ENCODE measurements at regions not wholly inside any gene's neighbourhood (a gene's known extent, or its start where the extent isn't known, plus 50 kb on each side); places are given as distances from the start of the nearest gene placed in this dataset.

DNA sequence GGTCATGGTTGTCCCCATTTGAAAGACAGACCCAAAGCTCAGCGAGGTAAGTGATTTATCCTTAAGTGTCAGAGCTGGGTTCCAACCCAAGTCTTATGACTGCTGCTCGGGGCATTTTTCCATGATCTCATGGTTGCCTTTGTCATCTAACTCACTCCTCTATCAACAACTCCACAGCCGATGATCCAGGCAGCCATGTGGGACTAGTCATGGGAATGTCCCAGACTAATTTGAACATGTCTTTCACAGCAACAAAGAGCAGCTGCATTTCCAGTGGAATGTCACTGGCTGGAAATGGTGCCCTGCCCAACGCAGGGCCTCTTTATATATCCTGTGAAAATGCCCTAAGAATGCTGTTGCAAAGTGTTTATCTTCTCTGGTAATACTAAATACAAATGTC lies 284.8 kb upstream of the PPARGC1A start:
- H3K27ac Mint-ChIP-seq (ENCODE audit: unreplicated experiment) = no peak overlapping the region
- peaks cover 3% of the 10 kb centered on the region for H3K27me3 Mint-ChIP-seq (ENCODE audit: insufficient read depth, unreplicated experiment)
- no peaks in the 10 kb centered on the region for H3K36me3 Mint-ChIP-seq (ENCODE audit: insufficient read depth, unreplicated experiment)
- H3K36me3 ChIP-seq (ENCODE audit: control insufficient read depth, insufficient read depth, low read length) = no peaks in the 10 kb centered on the region
- no peak overlapping the region for H3K4me3 ChIP-seq (ENCODE audit: low read depth, low read length)
- peaks cover 13% of the 10 kb centered on the region for H3K9me3 Mint-ChIP-seq (ENCODE audit: unreplicated experiment)
- H3K4me1 Mint-ChIP-seq (ENCODE audit: low read depth, unreplicated experiment) = no peaks in the 10 kb centered on the region
- TF ChIP-seq, protein P1, sequence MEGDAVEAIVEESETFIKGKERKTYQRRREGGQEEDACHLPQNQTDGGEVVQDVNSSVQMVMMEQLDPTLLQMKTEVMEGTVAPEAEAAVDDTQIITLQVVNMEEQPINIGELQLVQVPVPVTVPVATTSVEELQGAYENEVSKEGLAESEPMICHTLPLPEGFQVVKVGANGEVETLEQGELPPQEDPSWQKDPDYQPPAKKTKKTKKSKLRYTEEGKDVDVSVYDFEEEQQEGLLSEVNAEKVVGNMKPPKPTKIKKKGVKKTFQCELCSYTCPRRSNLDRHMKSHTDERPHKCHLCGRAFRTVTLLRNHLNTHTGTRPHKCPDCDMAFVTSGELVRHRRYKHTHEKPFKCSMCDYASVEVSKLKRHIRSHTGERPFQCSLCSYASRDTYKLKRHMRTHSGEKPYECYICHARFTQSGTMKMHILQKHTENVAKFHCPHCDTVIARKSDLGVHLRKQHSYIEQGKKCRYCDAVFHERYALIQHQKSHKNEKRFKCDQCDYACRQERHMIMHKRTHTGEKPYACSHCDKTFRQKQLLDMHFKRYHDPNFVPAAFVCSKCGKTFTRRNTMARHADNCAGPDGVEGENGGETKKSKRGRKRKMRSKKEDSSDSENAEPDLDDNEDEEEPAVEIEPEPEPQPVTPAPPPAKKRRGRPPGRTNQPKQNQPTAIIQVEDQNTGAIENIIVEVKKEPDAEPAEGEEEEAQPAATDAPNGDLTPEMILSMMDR (IDR thresholded peaks at IDR 0.05; ENCODE audit: insufficient read depth in 1 of 2, low read depth in 1 of 2, low read length in 1 of 2, severe bottlenecking in 1 of 2, unreplicated experiment in 1 of 2) = no peak
- H3K4me1 ChIP-seq = no peaks in the 10 kb centered on the region
- ChIA-PET POLR2A (no interaction called here), CTCF (interaction anchor here (0.6 kb wide), 1 partner anchor 679 kb away, joined by 7 read pairs; no protein-coding TSS in a partner anchor)
- DNase-seq = peak in 1 of 2 experiments; percentile 22
- intact Hi-C loops (cut with micrococcal nuclease; ENCODE audit: unreplicated experiment) = no loop called here
- no peak overlapping the region for H3K4me3 Mint-ChIP-seq (ENCODE audit: unreplicated experiment)
- H3K27me3 ChIP-seq (replicated peaks; ENCODE audit: control insufficient read depth, insufficient read depth, low read length) = no peaks in the 10 kb centered on the region
- no peaks in the 10 kb centered on the region for H3K9me3 ChIP-seq
- BruUV-seq (replicated peaks) = no TSS peak

DNA sequence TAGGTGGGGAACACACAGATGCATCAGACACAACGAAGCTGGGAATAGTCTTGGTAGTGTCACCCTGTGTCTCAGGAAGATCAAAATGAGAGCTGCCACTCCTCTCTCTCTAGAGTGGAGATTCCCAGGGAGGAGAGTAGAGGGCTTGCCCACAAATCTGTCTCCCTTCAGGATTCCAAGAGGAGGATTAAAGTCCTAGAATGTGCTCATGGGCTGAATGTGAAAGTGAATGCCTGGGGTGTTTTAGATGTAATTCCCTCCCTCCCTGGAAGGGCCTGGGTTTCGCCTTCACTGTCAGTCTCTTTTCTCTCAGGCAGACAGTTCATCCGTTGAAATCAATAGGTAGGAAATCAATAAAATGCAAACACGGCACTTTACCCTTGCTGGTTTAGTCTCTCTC lies 282.6 kb upstream of the PPARGC1A start:
- ChIA-PET POLR2A (no interaction called here), CTCF (no interaction called here)
- H3K27me3 Mint-ChIP-seq (ENCODE audit: insufficient read depth, unreplicated experiment) = peaks cover 3% of the 10 kb centered on the region
- H3K36me3 Mint-ChIP-seq (ENCODE audit: insufficient read depth, unreplicated experiment) = no peaks in the 10 kb centered on the region
- H3K4me3 ChIP-seq (ENCODE audit: low read depth, low read length) = no peak overlapping the region
- H3K4me1 ChIP-seq = no peaks in the 10 kb centered on the region
- no peaks in the 10 kb centered on the region for H3K9me3 ChIP-seq
- intact Hi-C loops (cut with micrococcal nuclease; ENCODE audit: unreplicated experiment) = no loop called here
- no peaks in the 10 kb centered on the region for H3K36me3 ChIP-seq (ENCODE audit: control insufficient read depth, insufficient read depth, low read length)
- TF ChIP-seq, protein P1 (IDR thresholded peaks at IDR 0.05; ENCODE audit: insufficient read depth in 1 of 2, low read depth in 1 of 2, low read length in 1 of 2, severe bottlenecking in 1 of 2, unreplicated experiment in 1 of 2) = no peak
- H3K4me1 Mint-ChIP-seq (ENCODE audit: low read depth, unreplicated experiment) = no peaks in the 10 kb centered on the region
- H3K9me3 Mint-ChIP-seq (ENCODE audit: unreplicated experiment) = peaks cover 13% of the 10 kb centered on the region
- no peak overlapping the region for H3K4me3 Mint-ChIP-seq (ENCODE audit: unreplicated experiment)
- H3K27me3 ChIP-seq (replicated peaks; ENCODE audit: control insufficient read depth, insufficient read depth, low read length) = no peaks in the 10 kb centered on the region
- no peak overlapping the region for H3K27ac Mint-ChIP-seq (ENCODE audit: unreplicated experiment)
- no TSS peak for BruUV-seq (replicated peaks)
- DNase-seq = no peak

DNA sequence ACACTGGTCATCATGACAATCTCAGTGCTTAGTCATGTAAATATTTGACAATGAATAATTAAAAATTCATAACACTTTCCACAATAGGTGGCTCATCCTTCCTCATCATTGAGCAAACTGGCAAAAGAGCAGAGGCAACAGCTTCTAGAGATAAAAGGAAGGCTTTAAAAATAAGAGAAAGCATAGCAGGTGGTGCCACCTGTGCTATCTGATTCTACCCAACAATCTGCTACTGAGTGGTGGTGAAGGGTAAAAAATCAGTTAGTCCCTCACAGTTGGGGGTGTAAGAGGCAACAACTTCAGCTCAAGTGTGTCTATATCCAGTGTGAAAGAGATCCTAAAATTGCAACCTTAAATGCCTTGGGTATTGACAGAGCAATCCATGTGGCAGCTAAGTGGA lies 280.1 kb upstream of the PPARGC1A start:
- Histone ChIP-seq H3K27me3 (replicated peaks; ENCODE audit: control insufficient read depth, insufficient read depth, low read length) (no peaks in the 10 kb centered on the region), H3K4me1 (no peaks in the 10 kb centered on the region), H3K36me3 (ENCODE audit: control insufficient read depth, insufficient read depth, low read length) (no peaks in the 10 kb centered on the region), H3K9me3 (no peaks in the 10 kb centered on the region), H3K4me3 (ENCODE audit: low read depth, low read length) (no peak overlapping the region)
- DNase-seq = no peak
- Mint-ChIP-seq H3K9me3 (ENCODE audit: unreplicated experiment) (no peaks in the 10 kb centered on the region), H3K4me3 (ENCODE audit: unreplicated experiment) (no peak overlapping the region), H3K27me3 (ENCODE audit: insufficient read depth, unreplicated experiment) (peaks cover 3% of the 10 kb centered on the region), H3K27ac (ENCODE audit: unreplicated experiment) (no peak overlapping the region), H3K36me3 (ENCODE audit: insufficient read depth, unreplicated experiment) (no peaks in the 10 kb centered on the region), H3K4me1 (ENCODE audit: low read depth, unreplicated experiment) (no peaks in the 10 kb centered on the region)
- no TSS peak for BruUV-seq (replicated peaks)
- TF ChIP-seq, protein P1 (IDR thresholded peaks at IDR 0.05; ENCODE audit: insufficient read depth in 1 of 2, low read depth in 1 of 2, low read length in 1 of 2, severe bottlenecking in 1 of 2, unreplicated experiment in 1 of 2) = no peak
- ChIA-PET POLR2A (no interaction called here), CTCF (no interaction called here)
- intact Hi-C loops (cut with micrococcal nuclease; ENCODE audit: unreplicated experiment) = loop anchor here (10.0 kb wide), 1 partner anchor 245 kb away; no protein-coding TSS in a partner anchor
